ENCODE measurements at regions not wholly inside any gene's neighbourhood (a gene's known extent, or its start where the extent isn't known, plus 50 kb on each side); places are given as distances from the start of the nearest gene placed in this dataset.

- Mint-ChIP-seq H3K4me3 (ENCODE audit: unreplicated experiment) (no peak overlapping the region), H3K36me3 (ENCODE audit: unreplicated experiment) (peaks cover 3% of the 10 kb centered on the region), H3K27ac (ENCODE audit: unreplicated experiment) (peak overlapping the region; percentile 24), H3K27me3 (ENCODE audit: unreplicated experiment) (no peaks in the 10 kb centered on the region), H3K4me1 (ENCODE audit: unreplicated experiment) (peaks cover 65% of the 10 kb centered on the region), H3K9me3 (ENCODE audit: unreplicated experiment) (peaks cover 5% of the 10 kb centered on the region)
- no peak for DNase-seq (ENCODE audit: extremely low spot score, unreplicated experiment)
- TF ChIP-seq, protein P1, sequence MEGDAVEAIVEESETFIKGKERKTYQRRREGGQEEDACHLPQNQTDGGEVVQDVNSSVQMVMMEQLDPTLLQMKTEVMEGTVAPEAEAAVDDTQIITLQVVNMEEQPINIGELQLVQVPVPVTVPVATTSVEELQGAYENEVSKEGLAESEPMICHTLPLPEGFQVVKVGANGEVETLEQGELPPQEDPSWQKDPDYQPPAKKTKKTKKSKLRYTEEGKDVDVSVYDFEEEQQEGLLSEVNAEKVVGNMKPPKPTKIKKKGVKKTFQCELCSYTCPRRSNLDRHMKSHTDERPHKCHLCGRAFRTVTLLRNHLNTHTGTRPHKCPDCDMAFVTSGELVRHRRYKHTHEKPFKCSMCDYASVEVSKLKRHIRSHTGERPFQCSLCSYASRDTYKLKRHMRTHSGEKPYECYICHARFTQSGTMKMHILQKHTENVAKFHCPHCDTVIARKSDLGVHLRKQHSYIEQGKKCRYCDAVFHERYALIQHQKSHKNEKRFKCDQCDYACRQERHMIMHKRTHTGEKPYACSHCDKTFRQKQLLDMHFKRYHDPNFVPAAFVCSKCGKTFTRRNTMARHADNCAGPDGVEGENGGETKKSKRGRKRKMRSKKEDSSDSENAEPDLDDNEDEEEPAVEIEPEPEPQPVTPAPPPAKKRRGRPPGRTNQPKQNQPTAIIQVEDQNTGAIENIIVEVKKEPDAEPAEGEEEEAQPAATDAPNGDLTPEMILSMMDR (IDR thresholded peaks at IDR 0.05): no peak
Measured at GRCh38 chr3:177476495-177476894, 279.2 kb upstream of the TBL1XR1 start.

DNA sequence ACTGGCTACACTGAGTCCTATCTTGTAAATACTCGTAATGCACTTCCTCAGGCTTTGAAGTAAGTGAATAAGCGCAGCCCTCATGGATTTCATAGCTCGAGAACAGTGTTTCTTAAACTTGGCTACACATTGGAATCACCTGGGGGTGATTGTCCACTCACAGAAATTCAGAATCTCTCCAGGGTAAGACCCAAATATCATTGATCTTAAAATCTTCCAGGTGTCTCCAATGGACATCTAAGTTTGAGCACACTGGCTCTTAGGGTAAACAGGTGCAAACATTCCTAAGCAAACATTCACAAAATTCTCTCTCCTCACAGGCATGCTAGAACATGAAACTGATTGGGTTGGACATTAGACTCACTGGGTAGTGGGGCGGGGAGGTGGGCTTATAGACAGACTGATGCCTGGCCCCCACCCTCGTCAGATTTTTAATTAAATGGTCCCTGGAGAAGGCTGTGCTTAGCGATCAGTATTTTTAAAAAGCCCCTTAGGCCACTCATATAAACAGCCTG lies 279.7 kb upstream of the TBL1XR1 start:
- H3K9me3 Mint-ChIP-seq (ENCODE audit: unreplicated experiment): peaks cover 5% of the 10 kb centered on the region
- H3K27me3 Mint-ChIP-seq (ENCODE audit: unreplicated experiment): no peaks in the 10 kb centered on the region
- peaks cover 3% of the 10 kb centered on the region for H3K36me3 Mint-ChIP-seq (ENCODE audit: unreplicated experiment)
- no peak overlapping the region for H3K4me3 Mint-ChIP-seq (ENCODE audit: unreplicated experiment)
- H3K4me1 Mint-ChIP-seq (ENCODE audit: unreplicated experiment): peaks cover 60% of the 10 kb centered on the region
- no peak for DNase-seq (ENCODE audit: extremely low spot score, unreplicated experiment)
- H3K27ac Mint-ChIP-seq (ENCODE audit: unreplicated experiment): peak overlapping the region; percentile 92
- TF ChIP-seq, protein P1 (IDR thresholded peaks at IDR 0.05): no peak

GRCh38 chr3:177478170-177478867 lies 281.0 kb upstream of the TBL1XR1 start:
- Mint-ChIP-seq H3K4me3 (ENCODE audit: unreplicated experiment) (no peak overlapping the region), H3K9me3 (ENCODE audit: unreplicated experiment) (peaks cover 5% of the 10 kb centered on the region), H3K36me3 (ENCODE audit: unreplicated experiment) (peaks cover 3% of the 10 kb centered on the region), H3K4me1 (ENCODE audit: unreplicated experiment) (peaks cover 55% of the 10 kb centered on the region), H3K27ac (ENCODE audit: unreplicated experiment) (peak overlapping the region; percentile 92), H3K27me3 (ENCODE audit: unreplicated experiment) (no peaks in the 10 kb centered on the region)
- DNase-seq (ENCODE audit: extremely low spot score, unreplicated experiment): no peak
- TF ChIP-seq, protein P1 (IDR thresholded peaks at IDR 0.05): no peak

DNA sequence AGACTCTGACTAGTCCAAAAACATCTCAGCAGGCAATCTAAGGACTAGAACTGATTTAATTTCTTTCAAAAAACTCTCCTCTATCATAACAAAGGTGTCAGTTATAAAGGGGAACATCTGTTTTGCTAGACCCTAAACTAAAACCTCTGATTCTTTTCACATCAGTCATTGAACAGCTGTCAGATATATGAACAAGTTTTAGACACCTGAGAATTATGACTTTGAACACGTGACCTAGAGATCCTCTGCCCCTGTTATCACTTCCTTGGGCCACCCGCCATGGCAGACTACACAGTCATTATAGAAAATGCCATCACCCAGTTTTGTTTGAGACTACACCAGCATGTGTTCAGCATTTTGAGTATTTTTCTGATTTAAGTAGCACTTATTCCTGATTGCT lies 282.3 kb upstream of the TBL1XR1 start:
- Mint-ChIP-seq H3K4me1 (ENCODE audit: unreplicated experiment) (peaks cover 48% of the 10 kb centered on the region), H3K27ac (ENCODE audit: unreplicated experiment) (peak overlapping the region; percentile 92), H3K9me3 (ENCODE audit: unreplicated experiment) (peaks cover 5% of the 10 kb centered on the region), H3K4me3 (ENCODE audit: unreplicated experiment) (no peak overlapping the region), H3K36me3 (ENCODE audit: unreplicated experiment) (peaks cover 3% of the 10 kb centered on the region), H3K27me3 (ENCODE audit: unreplicated experiment) (no peaks in the 10 kb centered on the region)
- no peak for DNase-seq (ENCODE audit: extremely low spot score, unreplicated experiment)
- TF ChIP-seq, protein P1 (IDR thresholded peaks at IDR 0.05): no peak

GRCh38 chr3:177481329-177481728 lies 284.0 kb upstream of the TBL1XR1 start:
- peaks cover 48% of the 10 kb centered on the region for H3K4me1 Mint-ChIP-seq (ENCODE audit: unreplicated experiment)
- no peak overlapping the region for H3K27ac Mint-ChIP-seq (ENCODE audit: unreplicated experiment)
- TF ChIP-seq, protein P1 (IDR thresholded peaks at IDR 0.05): no peak
- H3K9me3 Mint-ChIP-seq (ENCODE audit: unreplicated experiment): peaks cover 13% of the 10 kb centered on the region
- no peak for DNase-seq (ENCODE audit: extremely low spot score, unreplicated experiment)
- no peak overlapping the region for H3K4me3 Mint-ChIP-seq (ENCODE audit: unreplicated experiment)
- peaks cover 16% of the 10 kb centered on the region for H3K36me3 Mint-ChIP-seq (ENCODE audit: unreplicated experiment)
- H3K27me3 Mint-ChIP-seq (ENCODE audit: unreplicated experiment): no peaks in the 10 kb centered on the region
